HepG2 (cell line): ENCODE measurements at regions not wholly inside any gene's neighbourhood (a gene's known extent, or its start where the extent isn't known, plus 50 kb on each side); places are given as distances from the start of the nearest gene placed in this dataset.

ENCODE experiments used
- NFIC ChIP-seq: IDR thresholded peaks from 2 replicates; pipeline ENCODE4 v1.6.1; 2012; ENCODE audit warnings: mild to moderate bottlenecking, low read length, inconsistent platforms
- NFYB ChIP-seq: sonication (generic); formaldehyde crosslinking; IDR thresholded peaks from 2 replicates; pipeline ENCODE4 v1.4.0; 2020; ENCODE audit warnings: missing genetic modification reagents
- REPIN1 ChIP-seq: sonication (generic); formaldehyde crosslinking; IDR thresholded peaks from 2 replicates; pipeline ENCODE4 v1.8.0; 2022; ENCODE audit warnings: missing genetic modification reagents, low read depth, mild to moderate bottlenecking, borderline replicate concordance
- SP1 ChIP-seq, 2 experiments: fragments of 450-650 bp in 1 of 2; sonication (generic) in 1 of 2; formaldehyde crosslinking in 1 of 2; IDR thresholded peaks; 2 replicates each; pipeline versions ENCODE4 v1.4.0 to v1.6.1; 2016 to 2020; ENCODE audit warnings: missing genetic modification reagents in 1 of 2
- TF ChIP-seq, protein P1 (sequence below), 2 experiments: sonication (generic) in 1 of 2; formaldehyde crosslinking in 1 of 2; IDR thresholded peaks; 2 replicates each; pipeline versions ENCODE4 v1.5.1 to v1.6.1; 2011 to 2020; ENCODE audit warnings: borderline replicate concordance in 1 of 2, low read depth in 1 of 2, low read length in 1 of 2, mild to moderate bottlenecking in 1 of 2, missing genetic modification reagents in 1 of 2, moderate library complexity in 1 of 2

DNA sequence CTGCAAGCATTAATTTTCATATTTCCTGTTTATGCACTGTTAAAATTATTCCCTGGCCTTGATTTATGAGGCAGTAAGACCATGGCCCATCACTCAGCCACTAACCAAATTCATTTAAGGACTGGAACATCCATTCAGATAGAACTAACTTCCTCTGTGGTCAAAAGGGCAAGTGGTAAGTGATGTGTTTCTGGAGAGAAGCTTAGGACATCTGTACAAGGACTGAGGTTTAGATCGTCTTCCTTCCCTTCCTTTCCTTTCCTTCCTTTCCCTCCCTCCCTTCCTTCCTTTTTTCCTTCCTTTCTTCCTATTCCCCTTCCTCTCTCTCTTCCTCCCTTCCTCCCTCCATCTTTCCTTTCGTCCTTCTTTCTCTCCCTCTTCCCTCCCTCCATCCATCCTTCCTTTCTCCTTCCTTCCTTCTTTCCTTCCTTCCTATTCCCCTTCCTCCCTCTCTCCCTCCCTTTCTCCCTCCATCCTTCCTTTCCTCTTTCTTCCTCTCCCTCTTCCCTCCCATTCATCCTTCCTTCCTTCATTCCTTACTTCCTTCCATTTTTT is 1019.4 kb downstream of the TYW1 start:
- TF ChIP-seq REPIN1 (CRISPR knock-in tag) (no peak), NFYB (no peak), NFIC (no peak), SP1 (IDR thresholded peaks at IDR 0.05) (no peak), SP1 (CRISPR knock-in tag; IDR thresholded peaks at IDR 0.05) (no peak)
- TF ChIP-seq, protein P1, sequence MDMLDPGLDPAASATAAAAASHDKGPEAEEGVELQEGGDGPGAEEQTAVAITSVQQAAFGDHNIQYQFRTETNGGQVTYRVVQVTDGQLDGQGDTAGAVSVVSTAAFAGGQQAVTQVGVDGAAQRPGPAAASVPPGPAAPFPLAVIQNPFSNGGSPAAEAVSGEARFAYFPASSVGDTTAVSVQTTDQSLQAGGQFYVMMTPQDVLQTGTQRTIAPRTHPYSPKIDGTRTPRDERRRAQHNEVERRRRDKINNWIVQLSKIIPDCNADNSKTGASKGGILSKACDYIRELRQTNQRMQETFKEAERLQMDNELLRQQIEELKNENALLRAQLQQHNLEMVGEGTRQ (IDR thresholded peaks at IDR 0.05; ENCODE audit: low read depth, low read length) = no peak
- TF ChIP-seq, protein P1 (CRISPR knock-in tag; IDR thresholded peaks at IDR 0.05; ENCODE audit: borderline replicate concordance) = no peak
